ENCODE measurements at regions not wholly inside any gene's neighbourhood (a gene's known extent, or its start where the extent isn't known, plus 50 kb on each side); places are given as distances from the start of the nearest gene placed in this dataset.
"Not testable (repeated sequence)": the region's sequence is repeated elsewhere in the genome, so short reads cannot be mapped to it uniquely, and the experiment has no call there.

- Histone ChIP-seq H3K9me3 (ENCODE audit: insufficient read depth, low read depth, low read length) (peaks cover 5% of the 10 kb centered on the region), H3K4me1 (ENCODE audit: insufficient read depth, low read length) (peaks cover 14% of the 10 kb centered on the region), H3K9ac (ENCODE audit: low read depth, low read length) (no peak overlapping the region), H3K4me3 (ENCODE audit: low read length) (no peak overlapping the region), H3K27ac (ENCODE audit: low read length) (no peak overlapping the region), H3K27me3 (ENCODE audit: insufficient read depth, low read length) (no peaks in the 10 kb centered on the region), H3K36me3 (ENCODE audit: insufficient read depth, low read depth, low read length) (no peaks in the 10 kb centered on the region)
These were observed 72.8 kb upstream of the EFNA5 start for GRCh38 chr5:107743373-107744000.

GRCh38 chr5:107739661-107740060 is 68.9 kb upstream of the EFNA5 start:
- H3K27ac ChIP-seq (ENCODE audit: low read length): no peak overlapping the region
- no peaks in the 10 kb centered on the region for H3K36me3 ChIP-seq (ENCODE audit: insufficient read depth, low read depth, low read length)
- no peak overlapping the region for H3K4me3 ChIP-seq (ENCODE audit: low read length)
- H3K9me3 ChIP-seq (ENCODE audit: insufficient read depth, low read depth, low read length): peaks cover 5% of the 10 kb centered on the region
- no peak overlapping the region for H3K9ac ChIP-seq (ENCODE audit: low read depth, low read length)
- H3K4me1 ChIP-seq (ENCODE audit: insufficient read depth, low read length): peaks cover 5% of the 10 kb centered on the region
- H3K27me3 ChIP-seq (ENCODE audit: insufficient read depth, low read length): no peaks in the 10 kb centered on the region

- H3K4me1 ChIP-seq (ENCODE audit: insufficient read depth, low read length): no peaks in the 10 kb centered on the region
- H3K4me3 ChIP-seq (ENCODE audit: low read length): no peak overlapping the region
- H3K27ac ChIP-seq (ENCODE audit: low read length): no peak overlapping the region
- no peak overlapping the region for H3K9ac ChIP-seq (ENCODE audit: low read depth, low read length)
- no peaks in the 10 kb centered on the region for H3K27me3 ChIP-seq (ENCODE audit: insufficient read depth, low read length)
- peaks cover 5% of the 10 kb centered on the region for H3K9me3 ChIP-seq (ENCODE audit: insufficient read depth, low read depth, low read length)
- no peaks in the 10 kb centered on the region for H3K36me3 ChIP-seq (ENCODE audit: insufficient read depth, low read depth, low read length)
These were observed 65.9 kb upstream of the EFNA5 start for GRCh38 chr5:107736638-107737037.

- not testable (repeated sequence) for H3K36me3 ChIP-seq (ENCODE audit: insufficient read depth, low read depth, low read length); H3K27me3 ChIP-seq (ENCODE audit: insufficient read depth, low read length); H3K9ac ChIP-seq (ENCODE audit: low read depth, low read length); H3K9me3 ChIP-seq (ENCODE audit: insufficient read depth, low read depth, low read length); H3K27ac ChIP-seq (ENCODE audit: low read length); H3K4me3 ChIP-seq (ENCODE audit: low read length); H3K4me1 ChIP-seq (ENCODE audit: insufficient read depth, low read length)
These were observed 65.4 kb upstream of the EFNA5 start for GRCh38 chr5:107736089-107736488.

- no peaks in the 10 kb centered on the region for H3K36me3 ChIP-seq (ENCODE audit: insufficient read depth, low read depth, low read length)
- H3K9me3 ChIP-seq (ENCODE audit: insufficient read depth, low read depth, low read length): no peaks in the 10 kb centered on the region
- no peaks in the 10 kb centered on the region for H3K27me3 ChIP-seq (ENCODE audit: insufficient read depth, low read length)
- H3K9ac ChIP-seq (ENCODE audit: low read depth, low read length): no peak overlapping the region
- H3K4me1 ChIP-seq (ENCODE audit: insufficient read depth, low read length): no peaks in the 10 kb centered on the region
- no peak overlapping the region for H3K27ac ChIP-seq (ENCODE audit: low read length)
- no peak overlapping the region for H3K4me3 ChIP-seq (ENCODE audit: low read length)
These were observed 64.8 kb upstream of the EFNA5 start for GRCh38 chr5:107735558-107735957.

- Histone ChIP-seq H3K4me3 (ENCODE audit: low read length) (no peak overlapping the region), H3K9me3 (ENCODE audit: insufficient read depth, low read depth, low read length) (no peaks in the 10 kb centered on the region), H3K27me3 (ENCODE audit: insufficient read depth, low read length) (no peaks in the 10 kb centered on the region), H3K9ac (ENCODE audit: low read depth, low read length) (no peak overlapping the region), H3K4me1 (ENCODE audit: insufficient read depth, low read length) (no peaks in the 10 kb centered on the region), H3K36me3 (ENCODE audit: insufficient read depth, low read depth, low read length) (no peaks in the 10 kb centered on the region), H3K27ac (ENCODE audit: low read length) (no peak overlapping the region)
These were observed 56.2 kb upstream of the EFNA5 start for GRCh38 chr5:107726896-107727295.

GRCh38 chr5:107724642-107725041 is 53.9 kb upstream of the EFNA5 start:
- H3K27ac ChIP-seq (ENCODE audit: low read length): no peak overlapping the region

GRCh38 chr5:107721241-107721640 is 50.5 kb upstream of the EFNA5 start:
- H3K4me1 ChIP-seq (ENCODE audit: insufficient read depth, low read length); H3K27ac ChIP-seq (ENCODE audit: low read length); H3K4me3 ChIP-seq (ENCODE audit: low read length); H3K9ac ChIP-seq (ENCODE audit: low read depth, low read length); H3K36me3 ChIP-seq (ENCODE audit: insufficient read depth, low read depth, low read length); H3K27me3 ChIP-seq (ENCODE audit: insufficient read depth, low read length); H3K9me3 ChIP-seq (ENCODE audit: insufficient read depth, low read depth, low read length): not testable (repeated sequence)

More at GRCh38 chr5:107724642-107725041, 53.9 kb upstream of the EFNA5 start:
- Histone ChIP-seq H3K4me1 (ENCODE audit: insufficient read depth, low read length) (no peaks in the 10 kb centered on the region), H3K27me3 (ENCODE audit: insufficient read depth, low read length) (no peaks in the 10 kb centered on the region), H3K4me3 (ENCODE audit: low read length) (no peak overlapping the region), H3K9ac (ENCODE audit: low read depth, low read length) (no peak overlapping the region), H3K36me3 (ENCODE audit: insufficient read depth, low read depth, low read length) (no peaks in the 10 kb centered on the region), H3K9me3 (ENCODE audit: insufficient read depth, low read depth, low read length) (no peaks in the 10 kb centered on the region)
